HG03139 (cell line): ENCODE measurements at regions not wholly inside any gene's neighbourhood (a gene's known extent, or its start where the extent isn't known, plus 50 kb on each side); places are given as distances from the start of the nearest gene placed in this dataset.

ENCODE experiments used
- ATAC-seq: cut with Tn5 transposase; IDR thresholded peaks from one replicate; pipeline ENCODE4 v1.9.1; 2021; ENCODE audit not compliant: unreplicated experiment

DNA sequence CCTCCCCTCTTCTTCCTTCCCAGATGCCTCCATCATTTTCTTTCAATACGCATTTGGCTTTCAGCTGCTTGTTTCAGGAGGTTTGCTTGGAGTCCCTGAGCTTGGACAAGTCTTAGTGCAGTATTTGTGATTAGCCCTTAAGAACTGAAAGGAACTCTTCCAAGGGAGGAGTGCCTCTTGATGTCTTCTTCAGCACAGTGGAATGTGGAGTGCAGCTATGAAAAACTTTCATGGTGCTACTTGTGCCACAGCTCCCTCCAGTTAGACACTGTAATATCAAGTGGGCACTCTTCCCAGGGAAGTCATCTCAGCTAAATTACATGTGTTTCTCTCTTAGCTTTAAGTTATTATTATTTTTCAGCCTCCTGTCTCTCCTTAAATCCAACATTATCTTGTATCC lies 173.1 kb downstream of the NECTIN3 start:
- no peak for ATAC-seq

DNA sequence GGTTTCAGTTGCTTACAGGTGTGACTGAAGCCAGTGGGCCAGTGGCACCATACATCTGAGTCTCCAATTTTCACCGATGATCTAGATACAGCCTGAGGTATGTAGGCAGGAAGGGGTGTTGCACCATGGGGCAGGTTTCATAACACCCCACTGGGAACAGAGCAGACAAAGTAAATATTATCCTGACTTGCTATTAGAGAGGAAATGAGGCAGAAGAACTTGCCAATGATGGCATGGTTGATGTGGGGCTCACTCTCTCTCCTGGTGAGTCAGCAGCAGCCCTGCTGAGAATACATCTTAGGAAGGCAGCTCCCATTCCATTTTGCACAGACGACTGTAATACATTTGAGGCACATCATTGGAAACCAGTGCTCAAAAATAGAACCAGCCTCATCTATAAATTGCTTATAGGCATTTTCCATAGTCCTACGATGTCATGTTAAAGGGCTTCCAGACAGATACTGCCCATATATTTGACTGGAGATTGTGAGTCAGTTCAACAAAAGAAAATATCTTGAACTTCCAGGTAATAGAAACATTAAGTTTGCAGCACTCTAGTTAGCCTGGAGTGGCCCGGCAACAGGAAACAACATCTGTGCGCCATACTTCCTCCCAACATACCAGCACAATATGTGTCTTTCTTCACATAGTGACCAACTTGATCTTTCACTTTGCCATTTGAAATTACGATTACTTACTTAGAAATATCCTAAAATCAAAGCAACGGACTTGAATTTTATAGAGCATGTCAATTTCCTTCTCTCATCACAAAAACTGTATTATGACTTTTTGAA lies 175.5 kb downstream of the NECTIN3 start:
- ATAC-seq = no peak

DNA sequence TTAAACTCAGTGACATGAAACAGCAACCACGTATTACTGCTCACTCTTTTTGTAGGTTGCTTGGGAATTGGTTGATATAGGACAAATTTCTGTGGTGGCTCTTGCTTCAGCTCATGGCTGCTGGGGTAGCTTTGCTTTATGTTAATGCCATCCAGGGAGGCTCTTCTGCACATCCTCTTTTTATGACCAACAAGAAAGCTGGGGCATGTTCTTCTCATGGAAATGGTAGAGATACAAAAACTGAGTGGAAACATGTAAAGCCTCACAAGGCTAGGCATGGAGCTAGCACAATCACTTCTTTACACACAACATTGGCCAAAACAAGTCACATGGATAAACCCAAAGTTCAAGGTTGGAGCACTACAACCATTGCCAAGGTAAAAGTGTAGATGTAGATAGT lies 176.8 kb downstream of the NECTIN3 start:
- ATAC-seq = no peak

DNA sequence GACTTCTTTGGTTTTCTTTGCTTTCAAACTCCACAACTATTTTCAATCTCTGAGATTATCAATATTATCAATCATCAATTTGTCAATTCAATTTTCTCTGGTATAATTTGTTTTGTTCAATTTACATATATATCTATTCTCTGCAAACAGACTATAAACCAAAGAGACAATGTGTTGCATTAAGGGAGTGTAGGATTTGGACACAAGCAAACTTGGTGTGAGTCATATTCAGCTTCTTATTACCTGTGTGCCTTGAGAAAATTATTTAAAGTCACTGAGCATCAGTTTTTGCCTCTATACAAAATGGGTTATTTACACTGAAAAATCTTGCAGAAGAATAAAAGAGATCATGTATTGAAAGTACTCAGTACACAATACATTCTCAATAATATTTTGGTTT lies 177.8 kb downstream of the NECTIN3 start:
- no peak for ATAC-seq

DNA sequence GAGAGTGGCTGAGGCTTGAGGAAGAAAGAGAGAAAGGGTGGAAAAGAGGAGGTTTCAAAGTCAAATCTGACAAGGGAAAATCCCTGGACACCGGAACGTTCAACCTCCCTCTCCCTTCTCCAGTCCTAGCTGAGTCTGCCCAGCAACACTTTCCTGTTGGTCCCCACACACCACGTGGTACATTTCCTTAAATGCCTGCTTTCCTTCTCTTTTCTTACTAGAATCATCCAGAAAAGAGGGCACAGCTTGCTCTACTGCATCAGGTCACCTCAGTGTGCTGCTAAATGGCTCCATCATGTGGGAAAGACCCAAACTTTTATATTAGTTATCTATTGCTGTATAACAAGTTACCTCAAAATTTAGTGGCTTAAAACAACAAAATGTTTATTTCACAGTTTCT lies 181.2 kb downstream of the NECTIN3 start:
- ATAC-seq = no peak

DNA sequence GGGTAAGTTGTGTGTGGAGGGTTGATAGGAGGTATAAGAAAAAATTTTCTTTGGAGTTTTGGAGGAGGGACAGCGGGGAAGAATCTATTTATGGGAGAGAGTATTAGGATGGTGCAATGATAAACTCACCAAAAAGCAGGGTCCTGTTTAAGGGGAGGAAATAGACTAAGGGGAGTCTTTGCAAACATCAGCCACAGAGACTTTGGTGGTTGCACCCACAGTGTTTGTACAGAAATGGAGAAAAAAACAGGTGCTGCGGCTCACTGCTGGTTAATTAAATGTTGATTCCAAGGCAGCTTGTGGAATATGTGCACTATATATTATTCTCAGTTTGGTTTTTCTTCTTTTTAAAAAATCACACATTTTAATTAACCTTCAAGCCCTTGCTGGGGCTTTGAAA lies 182.1 kb downstream of the NECTIN3 start:
- ATAC-seq = no peak

DNA sequence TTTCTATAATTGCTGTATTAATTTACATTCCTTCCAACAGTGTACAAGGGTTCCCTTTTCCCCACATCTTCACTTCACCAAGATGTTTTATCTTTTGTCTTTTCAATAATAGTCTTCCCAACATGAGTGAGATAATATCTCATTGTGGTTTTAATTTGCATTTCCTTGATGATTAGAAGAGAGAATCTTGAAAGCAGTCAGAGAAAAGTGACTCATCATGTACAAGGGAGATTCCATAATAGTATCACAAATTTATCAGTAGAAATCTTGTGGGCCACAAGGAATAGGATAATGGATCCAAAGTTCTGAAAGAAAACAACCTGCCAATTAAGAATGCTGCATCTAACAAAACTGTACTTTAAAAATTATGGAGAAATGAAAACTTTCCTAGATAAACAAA lies 189.3 kb downstream of the NECTIN3 start:
- no peak for ATAC-seq

DNA sequence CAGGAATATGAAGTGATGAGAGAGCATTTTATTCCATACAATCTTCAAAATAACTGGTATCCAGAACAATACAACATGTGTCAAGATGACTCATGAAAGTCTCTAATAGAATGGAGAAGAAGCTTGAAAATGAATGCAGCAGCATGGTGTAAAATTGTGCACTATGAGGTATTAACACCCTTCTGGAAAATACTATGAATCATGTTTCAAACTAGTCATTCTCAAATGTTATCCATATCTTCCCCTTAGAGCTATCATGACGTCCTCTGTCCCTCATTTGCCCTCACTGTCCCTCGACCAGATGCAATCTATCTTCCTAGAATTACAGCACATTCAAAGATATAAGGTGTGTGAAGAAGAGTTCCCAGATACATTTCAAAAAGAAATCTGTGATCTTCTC lies 198.2 kb downstream of the NECTIN3 start:
- no peak for ATAC-seq

DNA sequence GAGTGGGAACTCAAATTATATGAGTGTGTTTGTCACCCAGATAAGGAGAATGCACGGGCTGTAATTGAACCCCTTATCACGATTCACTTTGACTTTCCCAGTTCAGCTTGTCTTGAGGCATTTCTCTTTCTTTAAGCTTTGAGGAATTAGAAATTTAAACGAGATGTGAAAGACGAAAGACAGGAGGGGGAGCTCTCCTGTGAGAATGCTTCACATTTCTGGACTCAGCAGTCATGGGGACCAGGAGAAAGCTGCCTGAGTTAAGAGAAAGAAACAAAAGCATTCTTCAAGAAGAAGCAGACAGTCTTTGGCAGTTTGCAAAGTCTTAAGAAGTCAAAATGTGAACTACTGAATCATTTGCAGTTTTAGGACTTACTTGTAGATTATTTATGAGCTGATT lies 205.6 kb downstream of the NECTIN3 start:
- ATAC-seq = no peak

DNA sequence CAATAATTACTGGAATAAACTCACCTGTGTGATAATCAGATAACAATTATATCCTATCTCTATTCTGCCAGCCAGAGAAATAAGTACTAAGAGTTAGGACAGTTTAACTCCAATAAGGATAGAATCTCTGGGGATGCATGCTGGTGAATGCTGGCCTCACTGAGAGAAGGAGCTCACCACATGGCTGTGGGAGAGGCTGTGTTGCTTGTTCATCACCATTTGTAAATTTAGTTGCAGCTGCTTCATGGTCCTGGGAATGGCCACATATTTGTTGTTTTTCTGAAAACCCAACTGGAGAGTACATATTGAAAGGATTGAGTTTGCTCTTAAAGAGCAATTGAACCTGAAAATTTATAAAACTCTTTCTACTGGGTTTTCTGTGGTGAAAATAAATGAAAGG lies 207.3 kb downstream of the NECTIN3 start:
- no peak for ATAC-seq

DNA sequence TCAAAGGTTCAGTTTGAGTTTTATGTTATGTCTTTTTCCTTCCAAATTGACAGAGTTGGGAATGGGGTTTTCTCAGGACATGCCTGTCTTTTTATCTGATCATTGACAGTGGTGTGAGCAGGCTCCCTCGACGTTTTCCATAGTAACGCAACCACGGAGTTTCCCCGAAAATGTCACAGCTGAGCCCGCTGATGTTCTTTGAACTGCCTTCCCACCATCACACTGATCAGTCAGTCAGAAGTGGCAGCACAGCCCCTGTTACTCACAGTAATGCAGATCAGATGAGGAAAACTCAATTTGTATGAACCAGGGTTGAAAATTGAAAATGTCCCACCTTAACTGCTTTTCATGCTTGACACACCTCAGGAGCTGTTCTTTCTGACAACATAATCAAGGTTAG lies 210.4 kb downstream of the NECTIN3 start:
- no peak for ATAC-seq

DNA sequence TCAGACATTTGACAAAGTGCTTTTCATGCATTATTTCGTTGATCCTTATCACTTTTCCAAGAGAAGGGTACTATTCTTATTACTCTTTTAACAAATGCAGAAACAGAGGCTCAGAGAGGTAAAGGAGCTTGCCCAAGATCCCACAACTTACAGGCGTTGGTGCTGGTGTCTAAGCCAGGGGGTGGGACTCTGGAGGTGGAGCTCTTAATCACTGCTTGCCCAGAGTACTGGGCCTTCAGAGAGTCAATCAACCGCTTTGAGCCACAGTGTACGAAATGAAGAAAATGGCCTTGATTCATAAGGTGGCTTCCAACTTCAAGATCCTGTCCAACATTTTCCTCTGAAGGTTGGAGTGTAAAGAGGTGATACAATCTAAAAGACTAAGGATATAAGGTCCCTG lies 211.5 kb downstream of the NECTIN3 start:
- no peak for ATAC-seq

DNA sequence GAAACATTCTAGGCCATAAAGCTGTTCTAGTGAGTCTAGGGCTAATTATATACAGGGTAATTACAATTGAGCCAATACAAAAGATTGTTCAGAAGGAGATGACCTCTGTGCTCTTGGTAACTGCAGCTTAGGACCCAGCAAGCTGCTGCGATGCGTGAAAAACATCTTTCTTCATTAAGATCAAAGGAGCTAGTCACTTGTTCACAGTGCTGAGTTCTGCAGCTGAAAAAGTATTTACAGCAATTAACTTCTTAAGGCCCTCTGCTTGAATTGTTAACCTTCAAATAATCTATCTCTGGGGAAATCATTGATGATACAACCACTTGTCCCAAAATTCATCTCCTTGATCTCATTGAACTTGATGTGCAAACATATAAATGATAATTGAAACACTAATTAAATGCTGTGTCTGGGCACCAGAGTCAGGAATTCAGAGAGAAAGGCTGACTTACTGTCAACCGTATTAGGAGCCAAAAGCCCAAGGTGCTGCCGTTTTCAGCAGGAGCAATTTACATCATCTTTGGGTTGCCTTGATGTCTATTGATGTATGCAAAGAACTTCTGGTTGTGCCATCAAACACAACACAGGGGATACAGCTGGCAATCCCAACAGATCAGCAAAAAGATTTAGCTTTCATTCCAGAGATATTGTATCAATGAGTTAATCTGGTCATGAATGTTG lies 213.0 kb downstream of the NECTIN3 start:
- ATAC-seq = no peak

DNA sequence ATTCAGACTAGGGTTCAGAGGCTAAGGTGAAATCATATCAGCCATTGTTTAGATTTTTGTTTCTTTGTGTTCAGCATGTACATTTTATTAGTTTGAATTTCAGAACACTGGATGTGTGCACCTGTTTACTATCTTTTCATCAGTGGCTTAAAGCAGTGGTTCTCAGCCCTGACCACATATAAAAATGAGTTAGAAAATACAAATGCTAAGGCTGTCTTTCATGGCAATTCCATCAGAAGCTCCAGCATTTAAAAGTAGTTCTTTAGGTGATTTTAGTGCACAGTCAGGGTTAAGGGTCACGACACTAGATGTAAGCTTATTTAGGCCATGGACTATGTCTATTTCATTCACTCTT lies 213.5 kb downstream of the NECTIN3 start:
- ATAC-seq = no peak

DNA sequence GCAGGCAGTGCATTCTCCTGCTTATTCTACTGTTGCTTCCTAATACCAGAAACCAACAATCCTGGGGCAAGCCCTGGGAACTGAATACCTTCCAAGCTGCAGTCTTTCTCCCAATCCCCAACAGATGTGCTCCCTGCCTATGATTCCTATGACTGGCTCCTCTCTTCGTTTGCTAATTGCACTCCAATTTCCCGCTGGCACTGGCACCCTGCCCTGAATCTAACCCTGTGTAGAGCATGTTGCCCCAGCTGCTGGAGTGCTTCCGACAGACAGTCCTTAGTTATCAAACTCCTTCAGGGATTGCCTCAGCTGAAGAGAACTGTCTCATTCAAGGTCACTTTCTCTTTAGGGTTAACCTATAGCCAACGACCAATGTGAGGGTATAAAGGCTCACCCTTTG lies 214.1 kb downstream of the NECTIN3 start:
- no peak for ATAC-seq

DNA sequence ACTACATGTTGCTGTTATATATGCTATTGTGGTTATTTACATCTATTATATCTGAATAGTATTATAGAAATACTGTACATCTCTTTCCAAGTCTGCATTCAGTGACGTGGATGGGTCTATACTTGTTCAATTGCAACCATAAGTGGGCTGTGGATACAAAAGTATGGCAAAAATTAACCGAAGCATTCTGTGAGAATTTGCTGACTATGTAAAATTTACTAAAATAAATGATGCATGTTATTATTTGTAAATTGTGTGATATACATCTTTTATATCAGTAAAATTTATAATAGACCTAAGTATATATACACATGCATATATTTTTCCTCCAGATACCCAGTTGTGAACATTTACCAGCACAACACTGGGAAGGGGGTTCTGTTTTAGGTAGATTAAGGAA lies 215.1 kb downstream of the NECTIN3 start:
- ATAC-seq = no peak

DNA sequence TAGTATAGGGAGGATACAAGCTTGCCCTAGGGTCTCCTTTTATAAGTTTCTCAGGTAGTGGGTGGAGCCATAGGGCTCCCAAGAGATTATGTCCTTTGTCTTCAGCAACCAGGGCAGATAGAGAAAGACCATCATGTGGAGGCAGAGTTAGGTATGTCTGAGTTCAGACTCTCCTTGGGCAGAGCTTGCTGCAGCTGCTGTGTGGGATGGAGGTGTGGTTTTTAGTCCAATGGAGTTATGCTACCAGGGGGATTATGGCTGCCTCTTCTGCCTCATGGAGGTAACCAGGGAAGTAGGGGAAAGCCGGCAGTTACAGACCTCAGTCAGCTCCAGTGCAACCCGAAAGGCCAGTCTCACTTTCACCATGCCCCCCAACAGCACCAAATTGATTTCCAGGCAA lies 220.5 kb downstream of the NECTIN3 start:
- no peak for ATAC-seq

DNA sequence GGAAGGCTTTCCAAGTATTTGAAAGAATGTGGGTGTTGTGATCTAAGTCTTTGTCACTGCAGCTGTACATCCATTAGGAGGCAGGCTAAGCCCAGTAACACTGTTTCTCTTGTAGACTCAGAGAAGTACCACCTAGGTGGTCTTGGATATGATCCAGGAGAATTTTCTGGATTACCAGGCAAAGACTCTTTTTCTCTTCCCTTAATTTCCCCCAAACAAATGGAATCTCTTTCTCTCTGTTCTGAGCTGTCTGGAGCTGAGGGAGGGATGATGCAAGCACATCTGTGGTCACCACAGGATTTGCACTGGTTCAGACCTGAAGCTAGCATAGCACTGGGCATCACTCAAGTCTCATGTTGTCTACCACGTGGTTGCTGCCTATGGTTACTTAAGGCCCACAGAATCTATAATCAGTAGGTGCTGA lies 227.6 kb downstream of the NECTIN3 start:
- ATAC-seq = no peak

DNA sequence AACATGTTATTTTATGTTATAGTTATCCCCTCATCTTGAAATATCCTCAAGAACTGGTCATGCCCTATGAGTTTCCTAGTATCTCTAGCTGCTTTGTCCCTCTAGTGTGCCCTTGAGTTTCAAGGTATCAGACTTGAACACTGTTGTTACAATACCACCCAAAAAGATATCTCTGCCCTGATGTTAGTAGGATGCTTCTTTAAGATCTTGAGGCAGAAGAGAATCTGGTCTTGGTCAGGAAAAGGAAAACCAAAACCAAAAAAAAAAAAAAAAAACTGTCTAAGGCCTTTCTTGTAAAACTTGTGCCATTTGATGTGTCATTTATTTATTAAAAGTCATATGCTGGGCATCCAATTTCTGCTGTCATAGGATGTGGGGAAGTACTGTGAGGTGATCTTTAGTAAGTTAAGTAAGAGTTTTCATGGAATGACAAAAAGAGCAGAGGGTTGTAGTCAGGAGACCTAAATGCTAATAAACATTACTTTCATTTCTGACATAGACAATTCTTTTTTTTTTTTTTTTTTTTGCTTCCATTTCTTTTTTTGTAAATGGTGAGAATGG lies 229.7 kb downstream of the NECTIN3 start:
- no peak for ATAC-seq

DNA sequence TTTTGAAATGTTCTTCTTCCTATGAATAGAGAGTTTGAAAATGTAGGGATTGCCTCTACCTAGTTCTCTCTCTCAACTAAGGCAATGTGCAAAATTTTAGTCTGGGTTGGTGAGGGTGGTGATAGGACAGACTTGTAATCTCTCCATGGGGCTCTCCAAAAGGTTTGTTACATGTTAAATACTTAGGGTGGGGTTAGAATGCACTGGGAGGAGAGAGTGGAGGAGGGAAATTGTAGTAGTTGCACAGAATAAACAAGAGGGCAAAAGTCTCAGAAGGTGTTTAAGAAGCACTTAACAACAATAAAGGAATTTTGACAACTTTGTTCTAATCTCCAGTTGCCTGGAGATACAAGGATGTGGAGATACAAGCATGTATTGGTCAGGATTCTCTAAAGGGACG lies 230.4 kb downstream of the NECTIN3 start:
- no peak for ATAC-seq

DNA sequence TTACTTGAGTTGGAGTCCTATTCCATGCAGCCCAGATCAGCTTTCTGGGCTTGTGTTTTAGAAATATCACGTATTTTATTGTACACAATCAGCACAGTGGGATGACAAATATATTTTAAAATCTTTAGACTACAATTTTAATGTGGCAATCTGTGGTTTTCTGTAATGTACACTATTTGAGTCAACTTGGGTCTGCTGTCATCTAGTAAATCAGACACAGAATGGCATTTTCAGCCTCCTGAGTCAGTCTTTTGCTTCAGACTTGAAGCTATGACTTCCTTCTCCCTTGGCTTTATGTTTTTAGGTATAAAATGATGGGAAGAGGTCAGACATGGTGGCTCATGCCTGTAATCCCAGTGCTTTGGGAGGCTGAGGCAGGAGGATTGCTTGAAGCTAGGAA lies 232.1 kb downstream of the NECTIN3 start:
- no peak for ATAC-seq

DNA sequence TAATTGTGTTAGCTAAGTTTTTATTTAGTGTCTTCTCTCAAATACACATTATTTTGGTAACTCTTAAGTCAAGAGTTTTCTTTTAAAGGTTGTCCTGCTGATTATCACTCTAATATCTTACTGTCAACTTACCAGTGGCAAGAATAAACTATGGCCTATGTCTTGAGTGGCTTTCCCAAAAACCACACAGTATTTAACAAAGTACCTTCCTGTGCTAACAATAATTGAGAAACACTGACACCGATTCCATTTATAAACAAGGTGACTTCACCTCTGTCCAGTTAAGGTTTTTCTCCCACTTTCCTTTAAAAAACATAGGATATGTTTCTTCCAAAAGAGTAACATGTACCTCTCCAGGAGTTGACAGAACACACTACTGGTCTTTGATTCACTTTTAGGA lies 234.3 kb upstream of the CD96 start:
- ATAC-seq = no peak

DNA sequence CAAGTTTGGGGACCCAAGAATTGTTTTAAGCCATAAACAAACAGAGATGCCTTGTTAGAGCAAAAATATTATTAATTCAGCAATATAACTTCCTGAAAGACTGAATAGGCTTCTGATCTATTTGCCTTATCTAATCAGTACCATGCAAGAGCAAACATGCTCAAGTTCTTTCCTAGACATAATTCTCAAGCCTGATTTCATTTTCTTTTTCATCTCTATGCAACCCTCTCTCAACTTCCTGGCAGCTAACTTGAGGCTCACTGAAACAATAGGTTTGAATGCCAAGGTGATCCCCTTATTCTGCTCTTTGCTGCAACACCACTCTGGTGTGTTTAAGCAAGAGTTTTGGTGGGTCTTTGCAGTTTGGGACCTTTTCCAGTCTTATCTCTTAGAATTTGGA lies 230.9 kb upstream of the CD96 start:
- no peak for ATAC-seq
